ENCODE measurements at regions not wholly inside any gene's neighbourhood (a gene's known extent, or its start where the extent isn't known, plus 50 kb on each side); places are given as distances from the start of the nearest gene placed in this dataset.

- Histone ChIP-seq H3K4me3 (no peak overlapping the region), H3K4me2 (ENCODE audit: insufficient read depth, low read length) (no peak overlapping the region), H3K27ac (ENCODE audit: extremely low read depth, low read depth, low read length) (no peak overlapping the region), H3K79me2 (ENCODE audit: control insufficient read depth, insufficient read depth, low read length) (no peaks in the 10 kb centered on the region), H3K9me3 (replicated peaks; ENCODE audit: control insufficient read depth, insufficient read depth, low read depth, low read length) (no peaks in the 10 kb centered on the region), H2AFZ (ENCODE audit: low read depth, low read length) (no peak overlapping the region), H3K4me1 (replicated peaks in 1 of 2; ENCODE audit: control insufficient read depth in 2 of 2, insufficient read depth in 2 of 2, low read length in 2 of 2) (no peaks in the 10 kb centered on the region), H4K20me1 (replicated peaks; ENCODE audit: control insufficient read depth, insufficient read depth, low read length) (no peaks in the 10 kb centered on the region), H3K27me3 (ENCODE audit: control insufficient read depth in 2 of 2, insufficient read depth in 2 of 2, low read length in 2 of 2) (peaks cover 0 to 2% of the 10 kb centered on the region in 2 experiments; a peak in 2 of 5 replicates), H3K9ac (ENCODE audit: insufficient read depth in 1 of 2, low read depth in 2 of 2, low read length in 2 of 2) (no peak overlapping the region), H3K36me3 (ENCODE audit: control insufficient read depth, insufficient read depth, low read length) (no peaks in the 10 kb centered on the region), H3K9me1 (ENCODE audit: control insufficient read depth, insufficient read depth, low read length) (no peaks in the 10 kb centered on the region)
- ChIA-PET CTCF (ENCODE audit: low intra/inter-chr PET ratio) (no interaction called here), POLR2A (no interaction called here)
- intact Hi-C loops (cut with micrococcal nuclease) (no loop called here), in situ Hi-C loops (cut with MboI) (no loop called here)
- BruUV-seq (replicated peaks), result no TSS peak
- DNase-seq (ENCODE audit: extremely low read depth in 1 of 4, low spot score in 3 of 4) (no peak), ATAC-seq (no peak), FAIRE-seq (no peak)
- TF ChIP-seq PHB (CRISPR knock-in tag; IDR thresholded peaks at IDR 0.05), result no peak
- no peak for TF ChIP-seq CEBPZ (IDR thresholded peaks at IDR 0.05; ENCODE audit: borderline replicate concordance, low read depth, low read length)
- TF ChIP-seq RBM14 (IDR thresholded peaks at IDR 0.05; ENCODE audit: borderline replicate concordance, insufficient read depth, low read depth, low read length), result no peak
- TF ChIP-seq KDM5B (IDR thresholded peaks at IDR 0.05; ENCODE audit: insufficient replicate concordance, low read depth, low read length), result no peak
- TF ChIP-seq KDM4B (IDR thresholded peaks at IDR 0.05; ENCODE audit: borderline replicate concordance in 2 of 2, low read depth in 1 of 2), result no peak
- TF ChIP-seq ZBTB26 (CRISPR knock-in tag; IDR thresholded peaks at IDR 0.05), result no peak
- no peak for TF ChIP-seq ZNF408 (CRISPR knock-in tag; IDR thresholded peaks at IDR 0.05; ENCODE audit: low read depth)
- TF ChIP-seq ZNF280A (IDR thresholded peaks at IDR 0.05; ENCODE audit: low read depth, partially characterized antibody), result no peak
- no peak for TF ChIP-seq HNRNPUL1 (IDR thresholded peaks at IDR 0.05; ENCODE audit: low read length)
- TF ChIP-seq ZNF174 (CRISPR knock-in tag; IDR thresholded peaks at IDR 0.05), result no peak
- no peak for TF ChIP-seq ZSCAN32 (CRISPR knock-in tag; IDR thresholded peaks at IDR 0.05)
- 0% methylated on average over 1 of the region's 3 CpGs for WGBS (ENCODE audit: insufficient coverage, low coverage, missing lambda C conversion rate)
These were observed 201.4 kb downstream of the FOXO1 start for GRCh38 chr13:40465015-40465390.
